LHCN-M2 (cell line): ENCODE measurements at regions not wholly inside any gene's neighbourhood (a gene's known extent, or its start where the extent isn't known, plus 50 kb on each side); places are given as distances from the start of the nearest gene placed in this dataset.
A peak's percentile ranks its signal among the peaks of the same experiment; 100 is the strongest.
"Not testable (repeated sequence)": the region's sequence is repeated elsewhere in the genome, so short reads cannot be mapped to it uniquely, and the experiment has no call there.

Experiments used
- DNase-seq: peaks from one replicate; pipeline ENCODE4 v3.0.0-alpha.2; 2012; ENCODE audit warnings: low read depth

- DNase-seq: no peak
Measured at GRCh38 chr2:16763493-16763899, 97.9 kb upstream of the CYRIA start.

GRCh38 chr2:16763056-16763455 is 97.4 kb upstream of the CYRIA start:
- DNase-seq: no peak

GRCh38 chr2:16760426-16760825 is 94.8 kb upstream of the CYRIA start:
- no peak for DNase-seq

- DNase-seq: peak; percentile 65
Measured at GRCh38 chr2:16756831-16757644, 91.4 kb upstream of the CYRIA start.

GRCh38 chr2:16755442-16755841 is 89.8 kb upstream of the CYRIA start:
- DNase-seq: no peak

- not testable (repeated sequence) for DNase-seq
Measured at GRCh38 chr2:16753025-16753424, 87.4 kb upstream of the CYRIA start.

- not testable (repeated sequence) for DNase-seq
Measured at GRCh38 chr2:16750925-16751214, 85.2 kb upstream of the CYRIA start.

GRCh38 chr2:16750175-16750924 is 84.7 kb upstream of the CYRIA start:
- no peak for DNase-seq

- DNase-seq: not testable (repeated sequence)
Measured at GRCh38 chr2:16748511-16749266, 83.1 kb upstream of the CYRIA start.

- no peak for DNase-seq
Measured at GRCh38 chr2:16747689-16748088, 82.1 kb upstream of the CYRIA start.

- no peak for DNase-seq
Measured at GRCh38 chr2:16747257-16747656, 81.6 kb upstream of the CYRIA start.

- no peak for DNase-seq
Measured at GRCh38 chr2:16746833-16747232, 81.2 kb upstream of the CYRIA start.

GRCh38 chr2:16746329-16746728 is 80.7 kb upstream of the CYRIA start:
- DNase-seq: no peak

- DNase-seq: no peak
Measured at GRCh38 chr2:16745466-16745865, 79.8 kb upstream of the CYRIA start.

GRCh38 chr2:16744521-16744920 is 78.9 kb upstream of the CYRIA start:
- DNase-seq: no peak

- DNase-seq: no peak
Measured at GRCh38 chr2:16742026-16742425, 76.4 kb upstream of the CYRIA start.

- no peak for DNase-seq
Measured at GRCh38 chr2:16741498-16741897, 75.9 kb upstream of the CYRIA start.

GRCh38 chr2:16739778-16740581 is 74.3 kb upstream of the CYRIA start:
- no peak for DNase-seq

- DNase-seq: no peak
Measured at GRCh38 chr2:16738361-16739225, 73.0 kb upstream of the CYRIA start.

- no peak for DNase-seq
Measured at GRCh38 chr2:16737812-16738211, 72.2 kb upstream of the CYRIA start.

GRCh38 chr2:16736633-16737032 is 71.0 kb upstream of the CYRIA start:
- no peak for DNase-seq
